GM12892 (cell line): ENCODE measurements at regions not wholly inside any gene's neighbourhood (a gene's known extent, or its start where the extent isn't known, plus 50 kb on each side); places are given as distances from the start of the nearest gene placed in this dataset.

Experiments
- POLR2A ChIP-seq: IDR thresholded peaks from 2 replicates; pipeline ENCODE4 v1.6.1; 2011; ENCODE audit warnings: low read depth, low read length, control low read depth
- TAF1 ChIP-seq: IDR thresholded peaks from 2 replicates; pipeline ENCODE4 v1.6.1; 2011; ENCODE audit warnings: low read depth, mild to moderate bottlenecking, control low read depth, low read length, borderline replicate concordance

DNA sequence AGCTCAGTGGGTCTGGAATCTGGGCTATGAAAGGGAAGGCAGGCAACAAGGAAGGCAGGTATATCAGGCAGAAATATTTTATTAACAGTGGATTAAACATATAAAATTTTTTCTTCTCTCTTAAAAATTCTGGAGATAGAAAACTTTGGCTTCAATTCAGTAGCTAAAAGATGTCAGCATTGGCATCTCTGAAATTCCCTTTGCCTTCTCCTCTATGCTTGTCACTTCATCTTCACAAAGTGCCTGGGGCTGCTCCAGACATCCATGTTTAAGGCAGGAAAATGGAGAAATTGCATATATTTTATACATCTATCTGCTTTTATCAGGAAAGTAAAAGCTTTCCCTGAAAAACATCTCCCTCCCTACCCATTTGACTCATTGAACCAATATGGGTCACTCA, 894.1 kb upstream of the API5 start:
- TF ChIP-seq TAF1 (no peak), POLR2A (no peak)
